HG03469 (cell line): ENCODE measurements at regions not wholly inside any gene's neighbourhood (a gene's known extent, or its start where the extent isn't known, plus 50 kb on each side); places are given as distances from the start of the nearest gene placed in this dataset.
"Not testable (repeated sequence)": the region's sequence is repeated elsewhere in the genome, so short reads cannot be mapped to it uniquely, and the experiment has no call there.

Source experiments
- ATAC-seq: cut with Tn5 transposase; IDR thresholded peaks from one replicate; pipeline ENCODE4 v1.9.1; 2021; ENCODE audit warnings: mild to moderate bottlenecking, moderate library complexity, moderate number of reproducible peaks; ENCODE audit not compliant: unreplicated experiment

DNA sequence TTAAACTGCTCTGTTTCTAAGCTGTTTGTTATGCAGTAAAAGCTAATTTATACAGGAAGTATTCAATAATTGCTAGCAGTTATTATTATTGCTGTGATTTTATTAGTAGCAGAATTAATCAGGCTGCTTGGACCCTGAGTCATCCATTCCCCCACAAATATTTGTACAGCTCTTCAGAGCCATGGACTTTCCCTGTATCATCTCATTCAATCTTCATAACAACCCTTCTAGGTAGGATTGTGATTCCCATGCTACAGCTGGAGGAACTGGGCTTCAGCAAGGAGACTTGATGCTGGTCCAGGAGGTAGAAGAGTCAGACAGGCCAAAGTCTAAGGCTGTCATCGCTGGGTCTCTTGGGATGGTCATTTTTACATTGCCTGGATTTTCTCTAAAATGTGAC lies 208.3 kb downstream of the C16orf95 start:
- ATAC-seq, result no peak

DNA sequence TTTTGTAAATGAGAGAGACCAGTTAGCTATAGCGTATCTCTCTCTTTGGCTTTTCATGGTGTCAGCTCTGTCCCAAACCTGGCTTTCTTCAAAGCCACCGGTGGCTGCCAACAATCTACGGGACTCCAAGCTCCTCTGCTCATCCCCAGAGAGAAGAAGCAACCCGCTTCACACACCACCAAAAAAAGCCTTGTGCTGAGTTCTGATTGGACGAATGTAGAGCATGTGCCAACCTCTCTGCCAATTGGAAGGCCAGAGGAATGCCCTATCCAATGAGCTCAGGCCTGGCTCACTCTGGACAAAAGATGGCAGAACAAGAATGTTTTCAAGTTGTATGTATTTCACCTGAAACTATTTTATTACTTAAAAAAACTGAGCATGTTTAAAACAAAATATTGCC lies 202.4 kb downstream of the C16orf95 start:
- ATAC-seq, result no peak

DNA sequence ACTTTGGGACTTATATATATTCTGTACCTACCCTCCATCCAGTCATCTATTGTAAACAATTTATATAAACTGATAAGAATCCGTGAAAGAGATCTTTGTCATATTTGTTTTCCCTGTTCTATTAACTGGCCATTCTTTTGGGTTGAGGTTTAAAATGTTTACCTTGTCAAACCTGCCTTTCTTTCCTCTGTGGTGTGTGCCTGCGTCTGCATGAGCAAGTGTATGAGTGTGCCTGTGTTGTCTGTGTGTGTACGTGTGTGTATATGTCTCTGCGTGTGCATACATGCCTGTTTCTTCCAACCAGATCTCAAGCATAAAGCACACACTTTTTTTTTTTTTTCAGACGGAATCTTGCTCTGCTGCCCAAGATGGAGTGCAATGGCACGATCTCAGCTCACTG lies 201.5 kb downstream of the C16orf95 start:
- ATAC-seq, result no peak

DNA sequence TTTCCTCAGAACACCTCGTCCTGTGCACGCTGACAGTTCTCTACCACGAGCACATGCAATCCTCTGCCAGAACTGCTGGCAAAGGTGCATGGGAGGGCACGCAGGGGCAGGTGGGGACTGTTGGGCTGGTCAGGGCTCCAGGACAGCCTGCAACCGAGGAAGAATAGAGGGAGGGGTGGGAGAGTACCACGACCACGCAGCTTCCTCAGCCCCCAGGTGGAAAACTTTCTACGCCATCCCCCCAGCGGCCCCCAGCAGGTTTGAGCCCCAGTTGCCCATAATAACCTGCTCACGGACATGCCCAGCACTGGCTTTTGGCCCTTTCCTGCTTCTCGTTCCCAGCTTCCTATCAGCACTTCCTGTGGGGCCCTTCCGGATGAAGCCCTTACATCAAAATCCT lies 199.3 kb downstream of the C16orf95 start:
- no peak for ATAC-seq

DNA sequence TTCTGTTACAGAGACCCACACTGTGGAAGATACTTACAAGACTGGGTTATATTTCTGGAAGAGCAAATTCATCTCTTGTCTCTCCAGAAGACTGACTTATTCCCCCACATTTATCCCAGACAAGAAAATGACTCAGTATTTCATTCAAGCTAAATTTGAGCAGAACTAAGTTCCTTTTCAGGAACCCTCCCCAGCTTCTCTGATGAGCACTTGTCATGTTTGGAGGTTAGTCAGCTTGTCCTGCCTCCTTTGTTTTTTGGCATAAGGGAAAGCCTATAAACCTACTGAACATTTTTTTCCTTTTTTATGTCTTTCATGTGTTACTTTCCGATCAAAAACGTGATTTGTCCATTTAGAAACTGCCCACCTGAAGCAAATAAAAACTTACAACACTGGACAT lies 198.0 kb downstream of the C16orf95 start:
- no peak for ATAC-seq

DNA sequence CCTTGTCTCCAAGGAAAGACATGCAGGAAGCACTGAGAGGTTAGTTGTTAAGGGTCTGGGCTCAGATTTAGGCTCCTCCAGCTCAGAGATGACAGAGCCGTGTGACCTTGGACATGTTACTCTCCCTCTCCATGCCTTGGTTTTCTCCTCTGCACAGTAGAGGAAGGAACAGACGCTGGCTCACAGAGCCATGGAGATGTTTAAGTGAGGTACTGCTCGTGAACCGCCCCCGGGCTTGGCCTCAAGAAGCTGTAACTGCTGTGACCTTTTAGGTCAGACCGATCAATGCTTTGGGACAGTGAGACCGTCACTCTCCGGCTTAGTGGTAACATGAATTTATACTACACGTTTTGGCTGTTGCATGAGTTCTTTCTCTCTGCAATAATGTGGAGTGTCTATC lies 197.4 kb downstream of the C16orf95 start:
- ATAC-seq, result no peak

DNA sequence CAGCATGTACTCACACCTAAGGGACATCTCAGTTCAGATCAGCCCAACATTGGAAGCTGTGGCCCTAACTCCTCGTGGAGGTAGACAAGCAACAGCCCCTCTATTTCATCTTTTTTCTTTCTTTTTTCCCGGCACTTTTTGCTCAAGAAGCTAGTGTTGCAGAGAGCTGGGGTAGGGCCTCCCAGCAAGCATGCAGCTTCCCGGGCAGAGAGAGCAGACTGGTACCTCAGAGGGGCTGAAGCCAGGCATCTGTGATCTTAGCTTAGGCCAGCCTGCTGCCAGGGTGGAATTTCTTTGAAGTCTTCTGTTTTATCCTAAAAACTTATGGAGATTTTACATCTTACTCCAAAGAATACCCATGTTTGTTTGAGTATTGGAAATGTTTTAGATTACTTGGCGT lies 195.4 kb downstream of the C16orf95 start:
- ATAC-seq, result no peak

DNA sequence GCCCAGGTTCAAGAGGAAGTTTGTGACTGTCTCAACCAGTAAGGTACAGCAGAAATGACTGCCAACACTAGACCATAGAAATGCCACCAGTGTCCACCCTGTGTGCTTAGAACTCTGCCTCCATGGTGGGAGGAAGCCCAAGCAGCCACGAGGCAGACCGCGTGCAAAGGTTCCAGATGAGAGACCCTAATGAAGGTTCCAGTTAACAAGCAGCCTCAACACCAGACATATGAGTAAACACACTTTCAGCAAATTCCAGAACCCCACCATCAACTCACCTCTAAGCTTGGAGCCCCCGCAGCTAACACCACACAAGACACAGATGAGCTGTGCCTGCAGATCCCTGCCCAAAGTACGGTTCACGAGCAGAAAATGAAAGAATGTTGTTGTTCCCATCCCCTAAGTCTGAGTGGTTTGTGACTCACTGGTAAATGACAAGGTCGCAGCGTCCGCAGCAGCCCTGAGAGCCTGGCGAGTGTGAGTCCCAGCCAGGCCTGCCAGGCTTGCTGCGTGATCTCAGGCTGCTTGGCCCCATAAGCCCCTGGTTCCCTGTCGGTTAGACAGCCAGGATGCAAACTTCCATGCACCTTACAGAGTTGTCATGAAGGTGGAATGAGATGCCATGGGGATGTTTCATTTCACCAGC lies 193.7 kb downstream of the C16orf95 start:
- no peak for ATAC-seq

DNA sequence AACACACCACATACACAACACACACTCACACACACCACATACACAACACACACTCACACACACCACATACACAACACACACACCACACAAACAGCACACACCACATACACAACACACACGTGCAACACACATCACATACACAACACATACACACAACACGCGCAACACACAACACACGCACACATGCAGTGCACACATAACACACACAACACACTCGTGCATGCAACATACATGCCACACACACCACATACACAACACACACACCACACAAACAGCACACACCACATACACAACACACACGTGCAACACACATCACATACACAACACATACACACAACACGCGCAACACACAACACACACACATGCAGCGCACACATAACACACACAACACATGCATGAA lies 192.8 kb downstream of the C16orf95 start:
- not testable (repeated sequence) for ATAC-seq

DNA sequence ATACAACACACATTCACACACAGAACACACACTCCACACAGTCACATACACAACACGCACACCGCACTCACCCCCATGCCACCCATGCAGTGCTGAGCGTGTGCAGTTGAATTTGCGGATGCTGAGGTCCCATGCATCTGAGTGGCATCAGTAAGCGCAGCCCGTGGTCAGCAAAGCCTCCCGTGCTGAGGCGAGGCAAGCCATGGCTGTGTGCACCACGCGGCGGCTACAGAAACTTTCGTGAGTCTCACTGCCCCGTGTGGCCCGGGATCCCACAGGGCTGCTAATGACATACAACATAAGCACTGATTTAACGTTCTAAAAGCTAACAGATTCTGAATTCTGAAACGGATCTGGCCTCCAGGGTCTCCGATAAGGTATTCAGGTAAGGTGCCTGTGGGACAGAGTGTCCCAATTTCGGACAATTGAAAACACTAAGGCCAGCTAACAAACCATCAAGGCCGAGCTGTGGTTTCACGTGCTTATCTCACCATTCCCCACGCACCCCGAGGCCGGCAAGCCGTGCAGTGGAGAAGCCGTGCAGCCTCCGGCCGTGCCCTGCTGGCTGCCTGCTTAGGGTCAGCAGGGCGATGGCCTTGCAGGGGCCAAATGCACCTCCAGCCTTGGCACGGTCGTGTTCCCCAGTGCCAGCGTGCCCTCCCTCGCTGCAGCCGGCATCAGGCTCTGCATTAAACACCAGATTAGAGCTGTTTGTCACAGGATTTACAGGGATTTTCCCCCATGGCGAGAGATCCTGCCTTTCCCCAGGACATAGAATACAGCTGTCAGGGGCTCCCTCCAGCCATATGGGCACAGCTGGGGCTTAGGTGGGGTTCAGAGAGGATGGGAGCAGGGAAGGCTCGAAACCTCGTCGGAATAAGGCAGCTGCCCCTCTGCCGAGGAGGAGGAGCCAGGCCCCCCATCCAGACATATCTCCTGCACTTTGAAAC lies 191.7 kb downstream of the C16orf95 start:
- no peak for ATAC-seq

DNA sequence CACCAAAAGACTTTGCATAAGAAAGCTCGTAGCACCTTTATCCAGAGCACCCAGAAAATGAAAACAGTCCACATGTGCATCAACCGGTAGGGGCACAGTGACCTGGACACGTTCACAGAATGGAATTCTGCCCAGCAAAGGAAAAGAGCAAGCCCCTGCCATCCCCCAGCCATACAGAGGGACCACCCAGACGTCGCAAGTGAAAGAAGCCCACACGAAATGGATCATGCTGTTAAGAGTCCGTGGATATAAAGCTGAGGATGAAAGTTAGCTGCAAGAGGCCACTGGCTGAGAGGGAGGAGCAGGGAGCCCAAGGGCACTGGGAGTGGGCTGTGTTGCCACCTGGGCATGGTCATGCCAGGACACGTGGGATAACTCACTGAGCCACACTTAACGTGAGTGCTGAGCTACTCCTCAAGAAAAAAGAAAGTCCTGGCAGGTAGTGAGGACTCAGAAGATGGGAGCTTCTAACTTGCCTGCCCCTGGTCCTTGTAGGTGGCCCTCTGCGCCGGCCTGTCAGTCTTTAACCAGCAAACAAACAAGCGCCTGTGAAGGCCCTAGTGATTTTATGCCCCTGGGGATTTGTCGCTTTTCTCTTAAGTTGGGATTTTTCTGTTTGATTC lies 190.7 kb downstream of the C16orf95 start:
- no peak for ATAC-seq

DNA sequence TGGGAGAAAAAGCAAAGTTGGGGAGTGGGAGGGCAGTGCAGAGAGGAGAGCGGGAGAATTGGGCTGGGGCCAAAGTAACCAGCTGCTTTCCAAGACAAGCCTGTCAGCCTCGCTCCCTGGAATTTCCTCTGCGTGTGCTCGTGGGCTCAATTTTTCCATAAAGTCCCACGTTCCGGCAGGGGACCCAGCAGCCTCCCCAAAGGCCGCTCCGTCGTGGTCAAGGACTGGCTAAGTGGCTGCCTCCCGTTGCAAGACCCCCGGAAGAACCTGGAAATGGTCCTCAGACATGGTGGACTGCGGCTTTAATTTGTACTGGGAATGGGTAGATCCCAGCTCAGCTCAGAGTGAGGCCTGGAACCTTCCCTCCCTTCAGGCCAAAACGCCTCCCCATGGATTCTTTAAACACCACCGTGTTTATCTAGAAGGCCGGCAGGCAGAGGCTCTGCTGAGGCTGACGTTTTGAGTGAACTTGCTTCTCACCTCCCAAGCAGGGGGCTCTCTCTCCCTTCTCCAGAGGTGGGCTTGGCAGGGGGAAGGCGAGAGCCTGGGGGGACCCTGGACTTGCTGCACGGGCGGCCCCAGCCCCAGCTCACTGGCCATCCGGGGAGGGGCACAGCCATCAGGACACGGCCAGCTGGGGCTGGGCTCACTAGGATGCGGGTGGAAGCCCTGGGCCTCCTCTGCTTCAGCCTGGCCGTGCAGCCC lies 190.0 kb downstream of the C16orf95 start:
- no peak for ATAC-seq

DNA sequence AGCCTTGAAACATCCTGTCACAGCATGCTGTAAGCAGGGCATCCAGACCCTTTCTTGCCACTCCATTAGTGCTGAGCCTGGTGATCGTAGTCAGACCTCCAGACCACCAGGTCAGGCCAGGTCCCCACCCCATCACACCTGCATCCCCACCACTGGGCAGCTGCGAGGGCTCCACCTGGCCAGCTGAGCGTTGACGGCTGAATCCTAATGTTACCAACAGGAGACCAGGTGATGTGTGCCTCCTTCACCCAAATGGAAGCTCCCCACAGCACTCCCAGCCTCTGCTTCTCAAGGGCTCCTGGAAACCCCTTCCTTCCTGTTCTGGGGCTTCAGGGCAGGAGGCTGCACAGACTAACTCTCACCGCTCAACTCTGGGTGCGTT lies 189.4 kb downstream of the C16orf95 start:
- no peak for ATAC-seq

DNA sequence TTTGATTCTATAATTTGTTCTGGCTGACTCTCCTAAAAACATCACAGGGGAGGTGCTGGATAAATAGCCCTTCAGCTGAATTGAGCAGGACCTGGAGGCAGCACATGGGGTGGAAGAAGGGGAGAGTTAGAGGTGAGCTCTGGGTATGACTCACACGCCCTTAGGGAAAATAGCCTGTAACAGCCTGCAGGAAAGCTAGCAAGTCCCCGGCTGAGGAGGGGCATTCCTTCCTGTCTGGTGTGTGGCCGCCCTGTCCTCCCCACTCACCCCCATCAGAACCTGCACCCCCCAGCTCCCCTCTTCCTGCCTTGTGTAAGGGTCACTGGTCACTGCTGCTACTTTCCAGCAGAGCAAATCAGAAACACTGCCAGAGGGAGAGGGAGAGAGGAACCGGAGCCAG lies 187.4 kb downstream of the C16orf95 start:
- ATAC-seq, result no peak

DNA sequence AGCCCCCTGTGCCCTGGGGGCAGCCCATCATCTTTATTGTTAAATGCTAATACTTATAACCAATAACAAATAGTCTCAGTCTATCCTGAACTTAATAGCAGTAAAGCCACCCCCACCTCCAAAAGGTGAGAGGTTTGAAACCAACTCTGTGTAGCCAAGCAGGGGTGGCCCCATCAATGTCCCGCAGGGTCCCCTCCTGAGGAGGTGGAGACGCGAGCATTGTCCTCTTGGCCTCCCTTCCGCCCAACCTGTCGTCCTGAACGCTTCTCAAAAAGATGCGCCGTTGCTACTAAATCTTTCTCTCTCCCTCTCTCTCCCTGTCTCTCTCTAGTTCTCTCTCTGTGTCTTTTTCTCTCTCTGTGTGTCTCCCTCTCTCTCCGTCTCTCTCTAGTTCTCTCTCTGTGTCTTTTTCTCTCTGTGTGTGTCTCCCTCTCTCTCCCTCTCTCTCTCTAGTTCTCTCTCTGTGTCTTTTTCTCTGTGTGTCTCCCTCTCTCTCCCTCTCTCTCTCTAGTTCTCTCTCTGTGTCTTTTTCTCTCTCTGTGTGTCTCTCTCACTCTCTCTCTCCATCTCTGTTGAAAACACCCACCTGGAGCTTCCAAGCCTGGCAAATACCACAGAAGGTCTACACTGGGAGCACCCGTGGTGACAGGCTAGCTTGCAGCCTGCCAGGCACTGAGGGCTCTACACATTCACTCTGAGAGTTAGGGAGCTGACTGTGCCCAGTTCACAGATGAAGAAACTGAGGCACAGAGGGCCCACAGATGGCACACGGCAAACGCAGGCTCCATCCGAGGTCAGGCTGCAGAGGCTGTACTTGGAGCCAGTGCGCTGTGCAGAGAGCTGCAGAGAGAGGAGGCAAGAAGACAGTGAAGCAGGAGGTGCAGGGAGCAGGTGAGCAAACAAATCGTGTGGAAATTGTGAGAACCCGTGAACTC lies 185.9 kb downstream of the C16orf95 start:
- no peak for ATAC-seq

DNA sequence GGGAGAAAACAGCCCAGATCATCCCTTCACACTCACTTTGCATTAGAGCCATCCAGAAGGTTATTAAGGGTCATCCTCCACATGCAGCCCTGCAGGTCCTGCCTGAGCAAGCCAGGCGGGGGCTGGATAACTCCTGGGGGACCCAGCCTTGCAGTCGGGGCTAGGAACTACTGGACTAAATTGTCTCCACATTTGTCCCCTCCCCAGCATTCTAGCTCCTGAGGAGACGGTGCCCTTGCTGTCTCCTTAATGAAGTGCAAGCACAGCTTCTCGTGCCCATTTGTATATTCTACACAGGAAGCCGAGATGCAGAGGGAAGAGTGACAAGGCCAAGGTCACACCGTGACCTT lies 185.2 kb downstream of the C16orf95 start:
- no peak for ATAC-seq

DNA sequence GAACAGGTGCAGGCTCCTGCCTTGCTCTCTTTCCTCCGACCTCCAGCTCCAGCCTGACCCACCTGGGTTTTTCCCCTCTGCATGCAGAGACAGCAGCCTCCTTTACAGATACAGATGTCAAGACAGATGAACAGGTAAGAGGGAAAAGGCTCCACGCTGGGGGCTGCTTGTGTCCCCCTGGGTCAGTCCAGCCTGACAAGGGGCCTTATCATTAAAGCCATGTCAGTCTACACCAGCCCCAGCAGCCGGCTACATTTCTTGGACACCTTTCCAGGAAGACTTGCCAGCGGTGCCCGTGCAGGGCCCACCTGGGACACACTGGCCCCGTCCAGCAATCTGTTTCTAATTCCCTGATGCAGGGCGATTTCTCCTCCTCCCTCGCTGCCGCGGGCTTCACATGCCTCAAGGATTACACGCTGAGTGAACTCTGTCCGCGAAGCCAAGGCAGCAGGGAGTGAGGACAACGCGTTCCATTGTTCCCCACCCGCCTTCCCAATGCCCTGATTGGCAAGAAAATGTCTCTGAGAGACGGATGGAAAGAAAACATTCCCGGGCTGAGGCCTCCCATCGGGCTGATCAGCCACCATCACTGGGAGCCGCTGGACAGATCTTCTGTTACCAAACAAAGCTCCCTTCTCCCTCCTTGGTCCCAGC lies 184.7 kb downstream of the C16orf95 start:
- no peak for ATAC-seq

DNA sequence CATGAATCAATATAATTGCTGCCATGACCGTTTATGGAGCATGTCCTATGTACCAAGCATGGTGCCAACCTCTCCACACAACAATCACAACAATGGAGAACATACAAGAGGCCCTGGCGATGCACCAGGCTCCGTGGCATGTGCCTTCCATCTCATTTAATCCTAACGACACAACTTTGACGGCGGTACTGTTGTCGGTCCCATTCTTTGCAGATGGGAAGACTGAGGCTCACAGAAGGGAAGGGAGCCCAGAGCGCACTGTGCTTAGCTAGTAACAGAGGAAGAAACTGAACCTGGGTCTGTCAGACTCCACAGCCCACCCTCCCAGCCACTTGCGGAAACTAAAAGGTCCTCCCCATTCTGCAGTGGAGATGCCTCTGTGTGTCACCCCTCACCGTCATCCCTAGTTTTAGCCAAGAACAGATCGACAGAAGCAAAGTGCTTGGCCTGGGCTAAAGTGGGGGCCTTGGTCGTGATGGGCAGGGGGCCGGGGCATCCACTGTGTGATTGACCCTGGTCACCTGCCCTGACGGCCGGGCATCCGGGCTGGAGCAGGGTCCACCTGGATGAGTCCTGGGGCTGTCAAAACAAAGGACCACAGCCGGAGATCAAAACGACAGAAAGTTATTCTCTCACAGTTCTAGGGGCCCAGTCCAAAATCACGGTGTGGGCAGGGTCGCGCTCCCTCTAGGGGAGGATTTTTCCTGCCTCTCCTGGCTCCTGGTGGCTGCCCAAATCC lies 183.9 kb downstream of the C16orf95 start:
- no peak for ATAC-seq

DNA sequence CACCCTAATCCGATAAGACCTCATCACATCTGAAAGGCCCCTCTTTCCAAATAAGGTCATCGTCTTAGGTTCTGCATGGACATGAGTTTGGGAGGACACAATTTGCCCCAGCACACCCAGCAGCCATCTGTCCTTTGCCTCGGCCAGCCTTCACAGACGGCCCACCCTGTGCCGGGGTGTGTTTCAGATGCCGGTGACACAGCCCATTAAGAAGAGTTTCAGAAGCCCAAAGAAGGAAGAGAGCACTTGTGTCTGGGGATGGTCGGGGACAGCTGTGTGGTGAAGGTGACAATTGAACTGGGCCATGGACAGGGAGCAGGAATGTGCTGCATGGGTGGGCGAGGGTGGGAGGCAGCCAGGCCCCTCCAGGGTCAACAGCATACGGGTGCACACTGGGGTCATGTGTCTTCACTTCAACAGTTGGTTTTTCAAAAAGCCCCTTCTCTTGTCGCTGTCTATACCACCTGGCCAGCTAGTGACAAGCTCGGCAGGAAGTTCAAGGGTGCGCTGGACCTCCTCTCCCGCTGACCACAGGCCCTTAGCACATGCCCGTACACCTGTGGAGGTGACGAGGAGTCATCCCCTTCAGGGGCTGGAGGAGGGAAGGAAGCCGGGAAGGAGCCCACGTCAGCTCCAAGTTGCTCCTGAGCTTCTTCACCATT lies 183.1 kb downstream of the C16orf95 start:
- no peak for ATAC-seq
